ENCODE measurements at regions not wholly inside any gene's neighbourhood (a gene's known extent, or its start where the extent isn't known, plus 50 kb on each side); places are given as distances from the start of the nearest gene placed in this dataset.

DNA sequence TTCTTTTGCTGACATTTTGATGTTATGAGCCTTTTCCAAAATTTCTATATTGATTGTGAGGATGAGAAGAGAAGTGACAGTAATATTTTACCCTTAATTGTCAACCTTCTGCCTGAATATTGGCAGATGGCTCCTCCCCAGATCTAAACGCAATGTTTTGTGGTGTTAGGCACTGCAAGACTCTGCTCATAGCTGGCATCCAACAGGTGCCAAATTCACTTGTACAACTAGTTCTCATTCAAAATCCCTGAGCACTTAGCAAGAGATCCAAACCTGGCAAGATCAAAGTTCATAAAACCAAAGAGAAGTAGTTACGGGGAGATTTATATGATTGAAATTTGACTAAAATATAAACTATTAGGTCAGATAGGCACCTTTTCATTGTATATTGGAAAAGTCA lies 901.7 kb upstream of the INTU start:
- H3K27ac ChIP-seq, result no peak overlapping the region
- no peak for DNase-seq (ENCODE audit: low read depth, low spot score)

DNA sequence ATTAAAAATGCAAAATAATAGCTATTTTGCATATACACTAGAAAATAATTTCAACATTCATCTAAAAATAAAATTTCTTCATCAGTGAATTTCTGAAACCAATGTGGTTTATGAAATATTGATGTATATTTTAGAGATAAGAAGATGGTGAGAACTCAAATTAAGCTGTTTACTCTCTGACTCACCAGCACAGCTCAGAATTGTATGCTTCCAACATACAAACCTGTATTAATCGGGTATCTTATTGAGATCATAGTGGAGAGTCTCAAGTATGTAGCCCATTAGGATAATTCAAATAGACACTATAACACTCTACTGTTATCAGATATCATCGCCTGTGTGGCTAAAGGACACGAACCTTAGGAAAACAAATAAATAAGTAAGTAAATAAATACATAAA lies 899.5 kb upstream of the INTU start:
- no peak for DNase-seq (ENCODE audit: low read depth, low spot score)
- no peak overlapping the region for H3K27ac ChIP-seq

DNA sequence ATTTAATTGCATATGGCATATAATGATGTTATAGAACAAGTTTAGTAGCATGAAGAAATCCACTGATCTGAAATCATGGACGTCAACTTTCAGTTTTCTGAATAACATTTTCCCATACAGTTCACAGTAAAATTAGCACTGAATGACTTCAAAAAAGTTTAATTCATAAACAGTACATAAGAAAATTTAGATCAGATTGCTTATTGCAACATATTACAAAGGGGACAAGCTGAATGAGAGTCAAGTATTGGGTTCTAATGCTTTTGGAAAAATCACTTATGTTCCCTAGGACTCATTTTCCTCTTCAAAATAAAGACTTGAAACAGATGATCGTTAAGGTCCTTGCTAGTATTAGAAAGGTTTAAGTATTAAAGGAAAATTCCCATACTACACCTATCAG lies 898.3 kb upstream of the INTU start:
- H3K27ac ChIP-seq, result no peak overlapping the region
- no peak for DNase-seq (ENCODE audit: low read depth, low spot score)

DNA sequence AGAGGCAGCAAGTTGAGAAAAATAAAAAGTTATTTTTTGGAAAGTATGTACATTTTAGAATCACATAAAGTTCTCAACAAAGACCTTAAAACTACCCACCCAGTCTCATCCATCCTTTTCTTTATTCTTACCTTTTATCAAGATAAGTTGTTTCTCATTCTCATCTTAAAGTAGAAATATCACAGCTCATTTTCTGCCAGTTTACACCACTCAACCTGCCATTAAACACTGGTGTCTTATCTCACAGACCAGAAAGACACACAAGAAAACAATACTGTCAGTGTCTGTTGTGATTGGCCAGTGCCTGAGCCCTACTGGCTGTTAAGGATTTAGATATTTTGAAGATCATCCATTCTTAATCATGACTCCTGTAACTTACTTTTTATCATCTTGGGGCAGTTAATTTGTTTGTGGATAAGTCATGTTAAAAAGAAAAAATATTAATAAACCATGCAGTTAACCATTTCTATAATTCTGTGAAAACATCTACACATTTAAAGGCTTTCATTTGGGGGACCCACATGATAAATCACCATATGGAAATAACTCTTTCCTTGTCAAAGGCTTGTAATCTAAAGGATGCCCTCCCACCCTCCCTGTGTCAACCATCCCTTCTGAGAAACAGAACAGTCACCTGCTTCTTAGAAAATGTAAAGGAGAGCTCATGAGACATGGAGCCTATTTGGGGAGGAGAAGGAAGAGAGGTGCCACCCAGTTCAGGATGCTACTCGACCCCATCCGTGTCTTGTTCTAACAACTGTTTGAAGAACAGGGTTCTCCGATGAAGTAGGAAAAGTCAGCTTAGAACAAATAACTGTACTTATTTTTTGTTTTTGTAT lies 897.2 kb upstream of the INTU start:
- no peak for DNase-seq (ENCODE audit: low read depth, low spot score)
- H3K27ac ChIP-seq, result no peak overlapping the region

DNA sequence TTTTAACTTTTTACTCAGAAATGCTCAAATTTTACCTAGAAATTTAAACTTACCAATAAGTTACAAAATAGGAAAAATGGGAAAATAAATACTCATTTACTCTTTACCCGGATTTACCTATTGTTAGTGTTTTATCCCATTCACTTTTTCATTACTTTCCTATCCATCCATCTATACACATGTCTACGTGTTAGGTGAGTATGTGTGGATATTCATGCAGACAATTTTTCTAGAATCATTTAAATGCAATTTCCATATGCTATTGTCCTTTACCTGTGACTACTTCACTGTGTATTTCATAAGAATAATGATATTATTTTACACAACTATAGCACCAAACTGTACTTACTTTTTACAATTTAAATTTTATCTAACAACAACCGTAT lies 896.6 kb upstream of the INTU start:
- DNase-seq (ENCODE audit: low read depth, low spot score), result no peak
- H3K27ac ChIP-seq, result no peak overlapping the region

DNA sequence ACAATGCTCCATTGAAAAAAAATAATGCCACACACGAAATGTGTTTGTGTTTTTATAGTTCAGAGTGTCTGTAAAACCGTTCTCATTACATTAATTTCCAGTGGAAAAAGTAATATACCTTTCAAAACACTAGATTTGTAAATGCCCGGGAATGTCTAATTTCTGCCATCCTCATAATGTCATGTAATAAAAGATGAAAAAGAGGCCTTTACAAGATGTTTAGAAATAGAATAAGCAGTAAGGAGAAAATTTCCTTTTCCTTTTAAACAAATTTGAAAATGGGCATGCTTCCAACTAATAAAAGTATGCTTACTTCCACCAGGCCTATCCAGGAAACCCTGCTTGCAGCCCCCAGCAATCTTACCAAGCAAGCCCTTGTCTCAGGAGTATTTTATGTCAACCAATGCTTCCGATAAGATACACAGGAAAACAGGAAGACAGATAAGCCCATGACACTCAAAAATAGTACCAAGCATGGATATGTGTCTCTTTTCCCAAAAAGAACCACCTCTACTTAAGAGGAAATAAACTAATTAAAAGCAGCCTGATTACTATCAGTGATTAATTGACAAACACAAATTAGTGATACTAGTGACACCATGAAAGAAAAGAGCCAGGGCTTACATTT lies 894.7 kb upstream of the INTU start:
- H3K27ac ChIP-seq, result no peak overlapping the region
- no peak for DNase-seq (ENCODE audit: low read depth, low spot score)

DNA sequence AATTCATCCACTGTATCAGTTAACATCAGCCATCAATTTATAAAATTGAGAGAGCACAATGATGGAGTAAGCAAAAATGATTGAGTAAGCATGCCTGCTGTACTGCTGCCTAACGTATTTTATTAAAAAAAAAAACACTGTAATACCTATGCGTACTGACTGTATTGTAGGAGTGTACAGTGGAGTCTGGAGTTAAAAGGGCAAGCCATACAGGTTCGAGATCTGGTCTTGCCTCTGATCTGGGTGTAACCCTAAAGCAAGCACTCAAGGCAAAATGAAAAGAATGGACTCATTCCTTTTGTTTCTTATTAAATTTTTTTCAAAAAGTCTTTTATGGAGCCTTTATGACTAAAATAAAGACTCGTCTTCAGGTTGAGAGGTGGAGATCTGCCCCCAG lies 894.2 kb upstream of the INTU start:
- DNase-seq (ENCODE audit: low read depth, low spot score), result no peak
- H3K27ac ChIP-seq, result no peak overlapping the region

DNA sequence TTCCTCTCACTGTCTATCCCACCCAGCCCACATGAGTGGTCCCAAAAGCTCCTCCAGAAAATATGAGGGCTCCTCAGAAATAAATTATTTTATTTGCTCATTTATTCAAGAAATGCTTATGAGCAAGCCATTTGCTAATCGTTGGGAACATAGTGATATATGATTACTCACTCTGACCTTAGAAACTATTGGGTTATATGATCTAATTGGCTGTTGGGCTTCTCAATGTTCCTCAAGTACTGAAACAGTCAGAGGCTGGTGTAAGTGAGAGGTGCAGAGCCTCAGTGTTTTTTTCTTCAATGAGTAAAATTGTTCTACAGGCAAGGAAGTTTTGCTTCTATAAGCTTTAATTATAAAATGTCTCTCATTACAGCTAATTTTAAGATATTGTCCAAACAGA lies 893.8 kb upstream of the INTU start:
- no peak for DNase-seq (ENCODE audit: low read depth, low spot score)
- no peak overlapping the region for H3K27ac ChIP-seq

DNA sequence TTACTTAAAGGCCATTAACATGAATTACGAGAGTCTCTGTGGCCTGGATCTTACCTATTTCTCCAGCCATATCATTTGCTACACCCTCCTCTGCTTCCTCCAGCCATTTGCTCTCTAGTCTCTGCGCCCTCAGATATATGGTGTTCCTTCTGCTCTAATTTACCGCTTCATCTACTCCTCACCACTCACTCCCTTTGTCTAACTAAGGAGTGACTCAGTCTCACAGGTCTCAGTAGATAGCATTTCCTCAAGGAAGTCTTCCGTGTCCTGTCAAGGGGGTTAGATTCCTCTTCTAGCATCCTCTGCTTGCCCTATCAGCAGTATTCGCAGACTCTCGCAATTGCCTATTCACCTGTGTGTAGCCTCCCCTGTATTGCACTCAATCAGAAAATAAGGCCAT lies 892.1 kb upstream of the INTU start:
- DNase-seq (ENCODE audit: low read depth, low spot score), result no peak
- no peak overlapping the region for H3K27ac ChIP-seq

DNA sequence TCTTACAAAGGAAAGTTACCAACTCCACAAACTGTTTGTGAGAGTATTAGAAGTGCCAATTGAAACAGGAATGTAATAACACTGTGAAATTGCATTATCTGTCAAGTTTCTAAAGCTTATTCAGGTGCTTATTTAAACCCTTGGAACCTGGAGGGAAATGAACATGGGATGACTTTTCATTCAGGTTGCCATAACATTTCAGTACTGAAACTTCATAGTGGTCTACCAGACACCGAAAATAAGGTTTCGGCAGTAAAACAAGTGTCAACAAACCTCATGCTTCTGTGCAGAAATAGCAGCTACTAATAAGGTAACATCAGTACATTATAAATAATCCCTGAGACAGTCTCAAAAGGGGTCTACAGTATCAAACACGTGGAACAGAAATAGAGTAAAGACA lies 890.7 kb upstream of the INTU start:
- DNase-seq (ENCODE audit: low read depth, low spot score), result no peak
- no peak overlapping the region for H3K27ac ChIP-seq

DNA sequence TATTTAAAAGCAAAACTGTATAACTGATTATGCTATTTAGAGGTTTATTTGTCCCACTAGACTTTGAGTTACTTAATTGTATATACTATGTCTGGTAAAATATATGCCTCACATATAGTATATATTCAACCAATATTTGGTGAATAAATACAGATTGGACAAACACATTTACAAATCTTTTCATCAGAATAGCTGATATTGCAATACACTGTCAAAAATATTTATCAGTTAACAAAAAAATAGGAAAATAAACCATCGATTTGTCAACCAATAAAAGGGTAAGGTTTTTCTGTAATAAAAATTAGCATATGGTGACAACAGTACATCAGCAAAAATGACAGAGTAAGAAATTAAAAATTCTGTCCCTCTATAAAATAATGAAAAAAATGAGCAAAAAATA lies 889.9 kb upstream of the INTU start:
- no peak overlapping the region for H3K27ac ChIP-seq
- no peak for DNase-seq (ENCODE audit: low read depth, low spot score)

DNA sequence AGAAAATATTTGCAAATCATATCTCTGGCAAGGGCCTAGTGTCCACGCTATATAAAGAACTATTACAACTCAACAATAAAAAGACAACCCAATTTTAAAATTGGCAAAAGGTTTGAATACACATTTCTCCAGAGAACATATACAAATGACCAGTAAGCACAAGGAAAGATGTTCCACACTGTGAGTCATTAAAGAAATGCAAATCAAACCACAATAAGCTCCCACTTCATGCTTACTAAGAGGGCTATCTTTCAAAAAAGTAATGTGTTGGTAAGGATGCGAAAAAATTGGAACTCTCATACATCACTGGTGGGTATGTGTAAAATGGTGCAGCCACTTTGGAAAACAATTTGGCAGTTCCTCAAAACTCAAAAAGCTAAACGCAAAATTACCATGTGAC lies 884.0 kb upstream of the INTU start:
- no peak overlapping the region for H3K27ac ChIP-seq
- DNase-seq (ENCODE audit: low read depth, low spot score), result no peak

DNA sequence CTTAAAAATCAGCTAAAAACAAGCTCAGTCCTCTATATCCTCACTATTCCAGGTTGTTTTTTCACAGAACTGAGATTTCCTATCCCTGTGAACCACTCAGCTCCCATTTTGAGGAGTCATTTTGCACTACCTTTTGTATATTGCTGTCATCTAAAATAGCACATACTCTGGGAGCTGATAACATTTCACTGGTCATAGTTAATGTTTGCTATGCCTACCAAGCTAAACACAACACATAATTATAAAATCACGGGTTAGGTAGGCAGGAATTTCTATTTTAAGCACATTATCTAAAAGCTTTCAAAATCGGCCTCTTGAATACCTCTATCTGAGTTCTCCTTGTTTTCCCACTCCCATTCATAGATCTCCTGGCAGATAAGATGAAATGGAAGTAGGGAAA lies 882.0 kb upstream of the INTU start:
- no peak overlapping the region for H3K27ac ChIP-seq
- DNase-seq (ENCODE audit: low read depth, low spot score), result no peak

DNA sequence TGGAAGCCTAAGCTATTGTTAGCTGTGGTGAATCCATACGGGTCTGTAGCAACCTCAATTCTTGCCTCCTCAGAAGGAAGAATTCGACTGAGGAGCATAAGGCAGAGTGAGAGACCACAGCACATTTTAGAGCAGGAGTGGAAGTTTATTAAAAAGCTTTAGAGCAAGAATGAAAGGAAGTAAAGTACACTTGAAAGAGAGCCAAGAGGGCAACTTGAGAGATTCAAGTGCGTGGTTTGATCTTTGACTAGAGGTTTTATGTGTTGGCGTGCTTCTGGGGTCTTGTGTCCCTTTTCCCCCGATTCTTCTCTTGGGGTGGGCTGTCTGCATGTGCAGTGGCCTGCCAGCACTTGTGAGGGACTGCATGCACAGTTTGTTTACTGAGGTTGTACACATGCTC lies 880.6 kb upstream of the INTU start:
- H3K27ac ChIP-seq, result no peak overlapping the region
- no peak for DNase-seq (ENCODE audit: low read depth, low spot score)

DNA sequence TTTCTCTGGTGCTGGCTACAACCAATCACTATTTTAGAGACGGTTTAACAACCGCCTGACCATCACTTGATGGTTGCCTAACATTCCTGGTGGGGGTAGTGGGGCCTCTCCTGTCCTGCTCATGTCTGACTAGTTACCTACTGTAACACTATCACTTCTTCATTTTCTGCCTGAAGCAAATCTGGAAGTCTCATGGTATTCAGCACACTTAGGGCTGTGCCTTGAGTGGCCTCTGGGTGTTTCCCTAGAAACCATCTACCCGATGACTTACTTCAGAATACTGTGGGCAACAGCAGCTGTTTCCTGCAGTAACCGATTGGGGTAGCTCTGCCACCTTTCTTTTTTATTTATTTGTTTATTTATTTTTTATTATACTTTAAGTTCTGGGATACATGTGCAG lies 880.1 kb upstream of the INTU start:
- DNase-seq (ENCODE audit: low read depth, low spot score), result no peak
- H3K27ac ChIP-seq, result no peak overlapping the region

DNA sequence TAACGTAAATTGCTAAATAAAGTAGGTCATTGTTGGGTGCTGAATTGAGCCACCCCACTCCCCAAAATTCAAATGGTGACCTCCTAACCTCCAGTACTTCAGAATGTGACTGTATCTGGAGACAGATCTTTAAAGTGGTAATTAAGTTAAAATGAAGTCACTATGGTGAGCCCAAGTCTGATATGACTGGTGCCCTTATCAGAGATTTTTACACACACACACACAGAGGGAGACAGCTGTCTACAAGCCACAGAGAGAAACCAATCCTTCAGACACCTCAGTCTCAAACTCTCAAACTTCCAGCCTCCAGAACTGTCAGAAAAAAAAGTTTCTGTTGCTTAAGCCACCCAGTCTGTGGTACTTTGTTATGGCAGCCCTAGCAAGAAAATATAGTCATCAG lies 879.2 kb upstream of the INTU start:
- H3K27ac ChIP-seq, result no peak overlapping the region
- DNase-seq (ENCODE audit: low read depth, low spot score), result no peak

DNA sequence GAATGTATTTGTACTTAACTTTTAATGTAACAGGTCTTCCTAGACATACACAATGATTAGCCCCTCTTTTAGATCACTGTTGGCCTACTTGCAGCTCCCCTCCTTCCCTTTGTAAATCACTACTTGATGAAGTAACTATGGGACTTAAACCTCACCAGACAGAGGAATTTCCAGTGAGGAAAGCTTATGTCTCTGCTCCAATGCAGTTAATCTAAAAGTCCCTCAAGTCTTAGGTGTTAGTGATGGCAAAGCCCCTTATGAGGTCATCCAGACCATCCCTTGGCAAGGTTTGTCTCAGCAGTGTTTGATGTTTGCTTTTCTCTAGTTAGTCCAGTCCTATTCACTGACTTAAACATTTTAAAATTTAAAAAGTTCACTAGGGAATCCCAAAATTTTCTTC lies 877.3 kb upstream of the INTU start:
- no peak overlapping the region for H3K27ac ChIP-seq
- no peak for DNase-seq (ENCODE audit: low read depth, low spot score)

DNA sequence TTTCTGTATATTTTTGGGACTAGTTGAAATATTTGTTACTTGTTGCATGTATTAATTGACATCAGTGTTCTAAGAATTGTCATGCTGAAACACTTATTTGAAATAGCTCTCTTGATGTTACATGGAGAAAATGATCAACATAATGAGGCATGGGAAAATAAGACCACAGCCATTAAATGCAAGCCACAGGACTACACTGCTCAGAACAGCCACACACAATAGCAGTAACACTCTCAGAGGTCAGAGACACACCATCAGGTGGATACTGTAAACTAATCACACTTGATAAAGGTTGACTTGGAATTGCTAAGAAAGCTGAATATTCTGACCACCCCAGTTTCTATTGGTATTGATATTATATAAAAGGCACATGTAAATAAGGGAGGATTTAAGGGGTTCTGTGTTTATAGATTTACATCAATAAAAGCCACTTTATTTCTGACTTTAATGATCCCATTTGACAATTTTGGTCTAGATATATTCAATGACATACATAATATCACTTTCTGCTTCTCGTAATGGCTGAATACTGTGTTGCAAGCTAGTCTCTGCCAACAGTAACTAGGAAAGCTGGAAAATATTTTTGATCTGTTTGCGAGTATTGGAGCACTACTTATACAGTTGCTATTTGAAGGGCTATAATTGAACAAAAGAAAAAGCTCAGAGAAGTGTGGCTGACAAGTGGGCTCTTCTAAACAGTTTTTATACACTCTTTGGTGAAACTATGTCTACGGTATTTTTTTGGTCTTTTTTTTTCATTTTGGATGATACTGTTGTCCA lies 876.5 kb upstream of the INTU start:
- DNase-seq (ENCODE audit: low read depth, low spot score), result no peak
- no peak overlapping the region for H3K27ac ChIP-seq

DNA sequence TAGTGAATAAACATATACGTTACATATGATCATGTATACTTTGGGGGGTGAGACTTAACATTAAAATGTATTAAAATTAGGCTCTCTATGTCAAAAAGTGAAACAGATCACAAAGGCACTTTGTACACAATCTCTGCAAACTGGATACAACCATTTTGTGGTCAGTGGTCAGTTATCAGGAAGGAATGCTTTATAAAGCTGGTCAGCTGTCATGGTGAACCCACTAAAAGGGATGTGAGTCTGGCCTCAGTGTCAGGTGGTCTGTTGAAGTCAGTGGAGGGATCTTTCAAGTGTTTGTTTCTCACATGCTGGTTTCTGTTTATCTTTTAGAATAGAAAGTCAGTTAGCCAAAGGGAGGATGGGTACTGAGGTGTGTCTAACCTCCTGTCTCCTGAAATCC lies 875.5 kb upstream of the INTU start:
- no peak for DNase-seq (ENCODE audit: low read depth, low spot score)
- no peak overlapping the region for H3K27ac ChIP-seq

DNA sequence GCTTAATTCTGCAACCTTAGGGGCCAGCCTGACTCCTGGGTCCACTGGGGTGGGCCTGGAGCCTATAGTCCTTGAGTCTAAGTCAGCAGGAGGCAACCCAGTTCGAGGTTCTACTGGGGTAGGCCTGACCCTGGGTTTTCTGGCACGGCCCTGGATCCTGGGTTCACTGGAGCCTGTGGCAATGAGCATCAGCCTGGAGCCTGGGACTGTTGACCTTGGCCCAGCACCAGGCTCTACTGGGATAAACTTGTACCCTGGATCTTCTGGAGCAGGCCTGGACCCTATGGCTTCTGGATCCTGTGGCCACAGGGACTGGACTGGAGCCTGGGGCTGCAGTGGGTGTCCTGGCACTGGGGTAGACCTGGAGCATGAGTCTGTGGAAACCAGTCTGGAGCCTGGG lies 874.3 kb upstream of the INTU start:
- DNase-seq (ENCODE audit: low read depth, low spot score), result no peak
- no peak overlapping the region for H3K27ac ChIP-seq

DNA sequence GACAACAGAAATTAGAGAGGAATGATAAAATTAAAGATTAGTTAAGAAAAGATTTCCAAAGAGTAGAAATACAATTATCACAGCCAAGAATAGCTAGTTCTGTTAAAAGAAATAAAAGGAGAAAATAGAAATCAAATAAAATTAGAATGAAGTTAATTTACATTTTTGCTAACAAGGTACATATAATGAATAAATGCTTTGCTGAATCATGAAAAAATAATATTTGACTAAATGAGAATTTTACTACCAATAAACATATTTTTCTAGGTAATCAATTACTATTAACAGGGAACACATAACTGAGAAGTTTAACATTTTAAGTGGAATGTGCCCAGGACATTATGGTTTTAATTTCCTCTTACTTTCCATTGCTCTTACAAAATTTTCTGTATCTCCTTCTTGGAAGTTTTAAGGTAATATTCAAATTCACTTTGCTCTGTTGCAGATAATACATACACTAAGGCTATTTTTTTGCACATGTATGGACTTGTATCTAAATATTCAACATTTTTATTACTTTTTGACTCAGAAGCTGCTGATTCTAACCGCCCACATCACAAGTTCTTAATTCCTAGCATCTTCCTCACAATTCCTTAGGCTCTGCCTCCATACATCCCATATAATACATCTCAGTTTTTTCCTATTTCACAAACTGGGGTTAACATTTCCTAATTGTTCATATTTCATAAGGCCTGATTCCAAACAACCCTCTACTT lies 870.7 kb upstream of the INTU start:
- DNase-seq (ENCODE audit: low read depth, low spot score), result no peak
- H3K27ac ChIP-seq, result peak overlapping the region; percentile 57
